Urinary bladder (tissue), 3 donors: ENCODE measurements at regions not wholly inside any gene's neighbourhood (a gene's known extent, or its start where the extent isn't known, plus 50 kb on each side); places are given as distances from the start of the nearest gene placed in this dataset.

ENCODE experiments used
- DNase-seq: peaks from one replicate; pipeline ENCODE4 v3.0.0-alpha.2; 2015; ENCODE audit errors: extremely low spot score
- H3K27ac ChIP-seq: one replicate; pipeline ENCODE4 v1.5.1; 2013; ENCODE audit warnings: low read depth, mild to moderate bottlenecking, moderate library complexity
- H3K36me3 ChIP-seq: one replicate; pipeline ENCODE4 v1.6.1; 2013; ENCODE audit warnings: mild to moderate bottlenecking, moderate library complexity; ENCODE audit not compliant: insufficient read depth
- H3K4me1 ChIP-seq: one replicate; pipeline ENCODE4 v1.6.1; 2013; ENCODE audit warnings: mild to moderate bottlenecking, moderate library complexity; ENCODE audit not compliant: insufficient read depth
- H3K4me3 ChIP-seq: one replicate; pipeline ENCODE4 v1.5.1; 2013; ENCODE audit warnings: low read depth, low read length
- WGBS: extraction: QIAGEN DNeasy Blood & Tissue Kit; methylation state at CpG from one replicate; pipeline ENCODE4 v1.1.7; 2013; 5-methylcytosine and 5-hydroxymethylcytosine counted together
- donor health status: healthy with polysubstance abuse.
- donor health status: healthy.

- no peaks in the 10 kb centered on the region for H3K4me1 ChIP-seq
- no peak overlapping the region for H3K4me3 ChIP-seq
- no peak overlapping the region for H3K27ac ChIP-seq
- no peak for DNase-seq
- no peaks in the 10 kb centered on the region for H3K36me3 ChIP-seq
- WGBS: 92% methylated on average over 2 of the region's 2 CpGs
Observed at GRCh38 chr4:167629272-167629671, 395.0 kb upstream of the SPOCK3 start.

GRCh38 chr4:167642250-167642649 lies 408.0 kb upstream of the SPOCK3 start:
- no peak for DNase-seq
- no peak overlapping the region for H3K4me3 ChIP-seq
- H3K36me3 ChIP-seq: no peaks in the 10 kb centered on the region
- H3K4me1 ChIP-seq: no peaks in the 10 kb centered on the region
- 56% methylated on average over 2 of the region's 2 CpGs for WGBS
- H3K27ac ChIP-seq: no peak overlapping the region

- no peak overlapping the region for H3K27ac ChIP-seq
- H3K4me3 ChIP-seq: no peak overlapping the region
- H3K36me3 ChIP-seq: no peaks in the 10 kb centered on the region
- no peak for DNase-seq
- no peaks in the 10 kb centered on the region for H3K4me1 ChIP-seq
Observed at GRCh38 chr4:167645358-167645757, 411.1 kb upstream of the SPOCK3 start.

GRCh38 chr4:167652267-167652666 lies 418.0 kb upstream of the SPOCK3 start:
- H3K4me3 ChIP-seq: no peak overlapping the region
- DNase-seq: no peak

GRCh38 chr4:167688660-167689142 lies 403.6 kb upstream of the ANXA10 start:
- Histone ChIP-seq H3K4me1 (no peaks in the 10 kb centered on the region), H3K4me3 (no peak overlapping the region), H3K27ac (no peak overlapping the region), H3K36me3 (no peaks in the 10 kb centered on the region)
- no peak for DNase-seq
- WGBS: 85% methylated on average over 9 of the region's 9 CpGs

More at GRCh38 chr4:167652267-167652666, 418.0 kb upstream of the SPOCK3 start:
- Histone ChIP-seq H3K4me1 (no peaks in the 10 kb centered on the region), H3K36me3 (no peaks in the 10 kb centered on the region), H3K27ac (no peak overlapping the region)
- 78% methylated on average over 4 of the region's 4 CpGs for WGBS

GRCh38 chr4:167702391-167702790 lies 389.9 kb upstream of the ANXA10 start:
- Histone ChIP-seq H3K4me1 (no peaks in the 10 kb centered on the region), H3K36me3 (no peaks in the 10 kb centered on the region), H3K4me3 (no peak overlapping the region), H3K27ac (no peak overlapping the region)
- DNase-seq: no peak

- WGBS: 40% methylated on average over 5 of the region's 5 CpGs
- Histone ChIP-seq H3K4me1 (no peaks in the 10 kb centered on the region), H3K27ac (no peak overlapping the region), H3K4me3 (no peak overlapping the region), H3K36me3 (no peaks in the 10 kb centered on the region)
- no peak for DNase-seq
Observed at GRCh38 chr4:167711517-167711916, 380.8 kb upstream of the ANXA10 start.

GRCh38 chr4:167713756-167714155 lies 378.6 kb upstream of the ANXA10 start:
- no peaks in the 10 kb centered on the region for H3K36me3 ChIP-seq
- H3K4me3 ChIP-seq: no peak overlapping the region
- no peak for DNase-seq
- H3K4me1 ChIP-seq: no peaks in the 10 kb centered on the region
- H3K27ac ChIP-seq: no peak overlapping the region
- 83% methylated on average over 1 of the region's 1 CpG for WGBS

GRCh38 chr4:167715176-167715575 lies 377.2 kb upstream of the ANXA10 start:
- no peak for DNase-seq
- Histone ChIP-seq H3K4me1 (no peaks in the 10 kb centered on the region), H3K4me3 (no peak overlapping the region), H3K27ac (no peak overlapping the region), H3K36me3 (no peaks in the 10 kb centered on the region)
- 76% methylated on average over 1 of the region's 1 CpG for WGBS

GRCh38 chr4:167717495-167717894 lies 374.8 kb upstream of the ANXA10 start:
- DNase-seq: no peak
- Histone ChIP-seq H3K27ac (no peak overlapping the region), H3K4me3 (no peak overlapping the region), H3K4me1 (no peaks in the 10 kb centered on the region), H3K36me3 (no peaks in the 10 kb centered on the region)
- 93% methylated on average over 2 of the region's 2 CpGs for WGBS

- WGBS: 71% methylated on average over 4 of the region's 4 CpGs
Observed at GRCh38 chr4:167721617-167722486, 370.5 kb upstream of the ANXA10 start.

GRCh38 chr4:167722487-167722808 lies 369.9 kb upstream of the ANXA10 start:
- Histone ChIP-seq H3K27ac (no peak overlapping the region), H3K36me3 (no peaks in the 10 kb centered on the region), H3K4me3 (no peak overlapping the region), H3K4me1 (no peaks in the 10 kb centered on the region)
- DNase-seq: no peak
- WGBS: 67% methylated on average over 6 of the region's 6 CpGs

More at GRCh38 chr4:167721617-167722486, 370.5 kb upstream of the ANXA10 start:
- H3K27ac ChIP-seq: no peak overlapping the region
- H3K36me3 ChIP-seq: no peaks in the 10 kb centered on the region
- no peak overlapping the region for H3K4me3 ChIP-seq
- H3K4me1 ChIP-seq: no peaks in the 10 kb centered on the region
- no peak for DNase-seq

- Histone ChIP-seq H3K4me1 (no peaks in the 10 kb centered on the region), H3K27ac (no peak overlapping the region), H3K36me3 (no peaks in the 10 kb centered on the region), H3K4me3 (no peak overlapping the region)
- DNase-seq: no peak
Observed at GRCh38 chr4:167724941-167725340, 367.4 kb upstream of the ANXA10 start.

- Histone ChIP-seq H3K36me3 (no peaks in the 10 kb centered on the region), H3K4me1 (no peaks in the 10 kb centered on the region), H3K27ac (no peak overlapping the region), H3K4me3 (no peak overlapping the region)
- 69% methylated on average over 2 of the region's 2 CpGs for WGBS
- DNase-seq: no peak
Observed at GRCh38 chr4:167730769-167731168, 361.6 kb upstream of the ANXA10 start.
